ENCODE measurements at regions not wholly inside any gene's neighbourhood (a gene's known extent, or its start where the extent isn't known, plus 50 kb on each side); places are given as distances from the start of the nearest gene placed in this dataset.

GRCh38 chr16:52293204-52293603, 253.7 kb downstream of the TOX3 start:
- TF ChIP-seq, protein P1, sequence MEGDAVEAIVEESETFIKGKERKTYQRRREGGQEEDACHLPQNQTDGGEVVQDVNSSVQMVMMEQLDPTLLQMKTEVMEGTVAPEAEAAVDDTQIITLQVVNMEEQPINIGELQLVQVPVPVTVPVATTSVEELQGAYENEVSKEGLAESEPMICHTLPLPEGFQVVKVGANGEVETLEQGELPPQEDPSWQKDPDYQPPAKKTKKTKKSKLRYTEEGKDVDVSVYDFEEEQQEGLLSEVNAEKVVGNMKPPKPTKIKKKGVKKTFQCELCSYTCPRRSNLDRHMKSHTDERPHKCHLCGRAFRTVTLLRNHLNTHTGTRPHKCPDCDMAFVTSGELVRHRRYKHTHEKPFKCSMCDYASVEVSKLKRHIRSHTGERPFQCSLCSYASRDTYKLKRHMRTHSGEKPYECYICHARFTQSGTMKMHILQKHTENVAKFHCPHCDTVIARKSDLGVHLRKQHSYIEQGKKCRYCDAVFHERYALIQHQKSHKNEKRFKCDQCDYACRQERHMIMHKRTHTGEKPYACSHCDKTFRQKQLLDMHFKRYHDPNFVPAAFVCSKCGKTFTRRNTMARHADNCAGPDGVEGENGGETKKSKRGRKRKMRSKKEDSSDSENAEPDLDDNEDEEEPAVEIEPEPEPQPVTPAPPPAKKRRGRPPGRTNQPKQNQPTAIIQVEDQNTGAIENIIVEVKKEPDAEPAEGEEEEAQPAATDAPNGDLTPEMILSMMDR (conservative IDR thresholded peaks at IDR 0.05; ENCODE audit: low read length), result no peak
- no peak for TF ChIP-seq EZH2phosphoT487 (IDR thresholded peaks at IDR 0.05; ENCODE audit: borderline replicate concordance, low read depth, low read length)

Measured in OCI-LY7 (cell line).